Lower leg skin (tissue), 4 donors: ENCODE measurements at regions not wholly inside any gene's neighbourhood (a gene's known extent, or its start where the extent isn't known, plus 50 kb on each side); places are given as distances from the start of the nearest gene placed in this dataset.
"Not testable (repeated sequence)": the region's sequence is repeated elsewhere in the genome, so short reads cannot be mapped to it uniquely, and the experiment has no call there.

Experiments used
- DNase-seq, 2 donors: peaks; one replicate each; pipeline ENCODE4 v3.0.0-alpha.2; 2019; ENCODE audit warnings: low spot score in 2 of 2
- H3K4me3 ChIP-seq: fragments of 200-600 bp; sonication (generic); 2 replicates; pipeline ENCODE4 v1.5.1; 2017; ENCODE audit warnings: mild to moderate bottlenecking, low read depth; ENCODE audit not compliant: poor library complexity, severe bottlenecking
- CTCF ChIP-seq, 3 donors: fragments of 450-650 bp; IDR thresholded peaks; one replicate each; pipeline ENCODE4 v1.5.1; 2016; ENCODE audit warnings: antibody characterized with exemption in 3 of 3, mild to moderate bottlenecking in 3 of 3, moderate library complexity in 2 of 3
- POLR2A ChIP-seq, 2 donors: fragments of 450-650 bp; IDR thresholded peaks; one replicate each; pipeline ENCODE4 v1.6.1; 2016 to 2017; ENCODE audit warnings: antibody characterized with exemption in 2 of 2, mild to moderate bottlenecking in 1 of 2, moderate library complexity in 1 of 2
- WGBS, 2 donors: methylation state at CpG; one replicate each; pipeline ENCODE4 v1.1.5; 2018; 5-methylcytosine and 5-hydroxymethylcytosine counted together
- intact Hi-C: fragments of 100-400 bp; cut with DNase I; formaldehyde crosslinking; loops from one replicate; pipeline ENCODE4 v1.15.0; 2023; ENCODE audit warnings: low total_unique reads

- TF ChIP-seq CTCF (IDR thresholded peaks at IDR 0.05) (no peak), POLR2A (IDR thresholded peaks at IDR 0.05) (no peak)
- intact Hi-C loops, result no loop called here
- 49 to 55% methylated on average over 1 of the region's 1 CpG for WGBS, 2 donors
These were observed 85.4 kb upstream of the SLC35F3 start for GRCh38 chr1:233819042-233819441.

GRCh38 chr1:233824179-233824578 lies 80.3 kb upstream of the SLC35F3 start:
- intact Hi-C loops, DNase-seq, H3K4me3 ChIP-seq: not testable (repeated sequence)
- 80 to 90% methylated on average over 2 of the region's 2 CpGs for WGBS, 2 donors

More at GRCh38 chr1:233819042-233819441, 85.4 kb upstream of the SLC35F3 start:
- no peak for DNase-seq
- H3K4me3 ChIP-seq, result no peak overlapping the region

- intact Hi-C loops, DNase-seq, H3K4me3 ChIP-seq: not testable (repeated sequence)
- WGBS, 2 donors, result 72 to 84% methylated on average over 2 of the region's 2 CpGs
These were observed 76.5 kb upstream of the SLC35F3 start for GRCh38 chr1:233827937-233828336.

GRCh38 chr1:233828480-233828879 lies 76.0 kb upstream of the SLC35F3 start:
- H3K4me3 ChIP-seq, result no peak overlapping the region
- DNase-seq, result no peak
- intact Hi-C loops, result no loop called here
- TF ChIP-seq CTCF (IDR thresholded peaks at IDR 0.05) (no peak), POLR2A (IDR thresholded peaks at IDR 0.05) (no peak)

GRCh38 chr1:233834609-233835008 lies 69.9 kb upstream of the SLC35F3 start:
- intact Hi-C loops, result no loop called here
- H3K4me3 ChIP-seq, result no peak overlapping the region
- 93 to 96% methylated on average over 2 of the region's 2 CpGs for WGBS, 2 donors
- DNase-seq, result no peak
- TF ChIP-seq POLR2A (IDR thresholded peaks at IDR 0.05), result no peak
- TF ChIP-seq CTCF (IDR thresholded peaks at IDR 0.05), result no peak

GRCh38 chr1:233838207-233838606 lies 66.3 kb upstream of the SLC35F3 start:
- H3K4me3 ChIP-seq, intact Hi-C loops, DNase-seq: not testable (repeated sequence)
- WGBS, 2 donors, result 92 to 95% methylated on average over 4 of the region's 4 CpGs

GRCh38 chr1:233843525-233844204 lies 60.8 kb upstream of the SLC35F3 start:
- WGBS, 2 donors, result 47 to 65% methylated on average over 9 of the region's 9 CpGs
- intact Hi-C loops, result no loop called here
- H3K4me3 ChIP-seq, result no peak overlapping the region

More at GRCh38 chr1:233843525-233844204, 60.8 kb upstream of the SLC35F3 start:
- TF ChIP-seq POLR2A (IDR thresholded peaks at IDR 0.05) (no peak), CTCF (IDR thresholded peaks at IDR 0.05) (no peak)
- no peak for DNase-seq
